HG02798 (cell line): ENCODE measurements at regions not wholly inside any gene's neighbourhood (a gene's known extent, or its start where the extent isn't known, plus 50 kb on each side); places are given as distances from the start of the nearest gene placed in this dataset.
"Not testable (repeated sequence)": the region's sequence is repeated elsewhere in the genome, so short reads cannot be mapped to it uniquely, and the experiment has no call there.

Experiments
- ATAC-seq: cut with Tn5 transposase; IDR thresholded peaks from one replicate; pipeline ENCODE4 v1.9.1; 2021; ENCODE audit warnings: mild to moderate bottlenecking; ENCODE audit not compliant: unreplicated experiment, poor library complexity

DNA sequence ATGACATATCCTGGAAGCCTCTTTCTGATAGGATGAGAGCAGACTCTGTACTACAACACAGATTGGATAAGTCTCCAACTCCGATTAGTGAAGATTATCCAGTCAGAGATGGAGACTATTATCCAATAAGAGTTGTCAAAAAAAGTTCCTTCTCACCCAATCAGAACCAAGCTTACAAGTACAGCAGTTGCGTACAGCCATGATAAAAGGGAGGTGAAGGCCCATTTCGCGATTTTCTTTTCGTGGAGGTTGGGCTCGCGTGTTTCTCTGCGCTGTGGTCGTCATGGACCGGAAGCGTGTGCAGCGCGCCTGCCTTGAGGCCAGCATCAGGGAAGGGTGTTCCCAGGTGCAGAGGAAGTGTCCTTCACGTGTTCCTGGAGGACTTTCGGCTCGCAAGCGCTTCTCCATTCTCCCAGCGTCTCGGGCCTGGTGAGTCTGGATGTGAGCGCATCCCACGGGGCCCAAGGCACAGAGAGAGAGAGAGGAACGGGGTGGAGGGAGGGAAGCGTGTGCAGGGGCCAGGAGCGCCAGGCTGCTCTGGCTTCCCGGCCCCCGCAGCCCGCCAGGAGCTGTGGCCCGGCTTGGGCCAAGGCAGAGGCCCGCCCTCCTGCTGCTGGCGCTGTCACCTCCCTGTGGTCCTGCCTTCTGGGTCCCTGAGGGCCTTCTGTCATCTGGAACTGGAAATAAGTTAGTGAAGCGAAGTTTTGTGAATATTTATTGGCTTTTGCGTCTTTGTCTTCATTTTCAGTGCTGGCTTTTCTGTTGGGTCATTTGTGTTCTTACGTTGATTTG is 53.9 kb downstream of the CDRT15L2 start:
- ATAC-seq: not testable (repeated sequence)

- ATAC-seq: not testable (repeated sequence)
Measured at GRCh38 chr17:20640147-20640546, 60.6 kb downstream of the CDRT15L2 start.

DNA sequence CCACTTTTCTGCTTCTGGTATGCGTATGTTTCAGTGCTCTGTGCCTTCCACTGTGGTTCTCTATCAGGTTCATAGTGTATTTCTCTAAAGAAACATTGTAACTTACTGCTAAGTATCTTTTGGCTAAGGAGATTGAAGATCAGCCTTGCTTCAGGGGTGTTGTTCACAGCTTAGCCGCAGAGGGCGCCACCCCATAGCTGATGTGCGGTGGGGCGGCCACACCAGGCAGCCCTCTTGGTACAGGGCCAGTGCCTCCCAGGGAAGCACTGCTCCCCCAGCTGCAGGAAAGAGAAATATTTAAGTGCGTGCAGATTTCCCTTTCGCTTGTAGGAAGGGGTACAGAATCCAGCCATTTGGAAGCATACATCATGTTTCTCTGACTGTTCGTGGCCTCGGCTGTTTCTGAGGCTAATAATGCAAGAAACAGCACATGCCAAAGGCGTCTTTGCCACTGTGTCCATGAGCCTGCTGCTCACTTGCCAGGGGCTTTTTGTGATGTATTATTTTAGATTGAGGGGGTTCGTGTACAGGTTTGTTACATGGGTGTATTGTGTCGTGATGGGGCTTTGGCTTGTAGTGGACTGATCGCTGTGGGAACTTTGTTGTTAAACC is 67.2 kb downstream of the CDRT15L2 start:
- ATAC-seq: peak; percentile 31

GRCh38 chr17:20649097-20649767 is 69.7 kb downstream of the CDRT15L2 start:
- peak; percentile 89 for ATAC-seq

DNA sequence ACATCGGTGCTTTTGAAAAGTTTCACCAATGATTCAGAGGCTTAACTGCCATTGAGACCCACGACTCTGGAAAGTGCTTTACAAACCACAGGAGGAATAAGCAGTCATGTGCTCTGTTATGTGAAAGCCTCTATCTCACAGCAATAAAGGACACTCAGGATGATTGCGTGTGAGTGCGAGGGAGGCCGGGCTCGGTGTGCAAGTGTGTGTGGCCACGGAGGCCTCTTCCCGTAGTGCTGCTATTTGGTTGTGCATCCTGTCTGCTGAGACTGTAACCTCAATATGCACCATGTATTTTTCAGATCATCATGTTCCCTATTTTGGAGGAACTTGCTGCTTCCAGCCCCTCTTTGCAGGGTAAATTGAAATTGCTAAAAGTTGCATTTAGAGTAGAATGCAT is 71.5 kb downstream of the CDRT15L2 start:
- not testable (repeated sequence) for ATAC-seq

DNA sequence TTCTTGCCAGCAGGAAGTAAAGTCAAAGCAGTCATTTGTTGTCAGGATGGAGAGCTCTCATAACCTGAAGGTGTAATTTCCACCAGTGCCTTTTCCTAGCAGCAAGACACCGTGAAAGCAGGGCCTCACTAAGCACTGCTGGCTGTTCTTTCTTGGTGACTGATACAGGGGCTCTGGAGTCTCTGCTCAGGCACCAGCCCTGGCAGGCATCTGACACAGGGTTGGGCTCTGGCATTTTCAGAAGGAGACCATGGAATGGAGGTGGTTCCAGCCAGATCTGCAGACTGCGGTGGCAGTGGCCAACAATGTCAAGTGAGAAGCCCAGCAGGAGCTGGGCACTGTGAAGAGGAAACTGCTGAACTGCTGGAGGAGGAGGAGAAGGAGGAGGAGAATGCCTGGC is 72.2 kb downstream of the CDRT15L2 start:
- ATAC-seq: not testable (repeated sequence)

- ATAC-seq: not testable (repeated sequence)
Measured at GRCh38 chr17:20653391-20653790, 73.9 kb downstream of the CDRT15L2 start.

- not testable (repeated sequence) for ATAC-seq
Measured at GRCh38 chr17:20654114-20654513, 74.6 kb downstream of the CDRT15L2 start.

DNA sequence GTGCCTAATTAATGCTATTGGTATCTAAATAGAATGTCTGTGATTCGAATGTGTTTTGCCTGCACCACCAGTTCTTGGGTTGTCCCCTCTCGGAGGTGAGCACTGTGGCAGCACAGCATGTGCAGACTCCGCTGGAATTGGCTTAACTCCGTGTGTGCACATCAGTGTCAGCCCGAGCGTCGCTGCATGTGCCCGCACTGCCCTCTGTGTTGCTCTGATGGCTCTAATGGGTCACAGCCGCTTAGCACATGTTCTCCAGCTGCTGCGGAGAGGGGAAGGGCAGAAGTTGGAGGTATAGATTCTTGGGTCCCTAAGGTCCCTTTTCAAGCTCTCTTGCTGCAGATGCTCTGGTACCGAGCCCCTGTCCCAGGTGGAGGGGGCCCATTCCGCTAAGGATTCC is 75.1 kb downstream of the CDRT15L2 start:
- ATAC-seq: not testable (repeated sequence)

DNA sequence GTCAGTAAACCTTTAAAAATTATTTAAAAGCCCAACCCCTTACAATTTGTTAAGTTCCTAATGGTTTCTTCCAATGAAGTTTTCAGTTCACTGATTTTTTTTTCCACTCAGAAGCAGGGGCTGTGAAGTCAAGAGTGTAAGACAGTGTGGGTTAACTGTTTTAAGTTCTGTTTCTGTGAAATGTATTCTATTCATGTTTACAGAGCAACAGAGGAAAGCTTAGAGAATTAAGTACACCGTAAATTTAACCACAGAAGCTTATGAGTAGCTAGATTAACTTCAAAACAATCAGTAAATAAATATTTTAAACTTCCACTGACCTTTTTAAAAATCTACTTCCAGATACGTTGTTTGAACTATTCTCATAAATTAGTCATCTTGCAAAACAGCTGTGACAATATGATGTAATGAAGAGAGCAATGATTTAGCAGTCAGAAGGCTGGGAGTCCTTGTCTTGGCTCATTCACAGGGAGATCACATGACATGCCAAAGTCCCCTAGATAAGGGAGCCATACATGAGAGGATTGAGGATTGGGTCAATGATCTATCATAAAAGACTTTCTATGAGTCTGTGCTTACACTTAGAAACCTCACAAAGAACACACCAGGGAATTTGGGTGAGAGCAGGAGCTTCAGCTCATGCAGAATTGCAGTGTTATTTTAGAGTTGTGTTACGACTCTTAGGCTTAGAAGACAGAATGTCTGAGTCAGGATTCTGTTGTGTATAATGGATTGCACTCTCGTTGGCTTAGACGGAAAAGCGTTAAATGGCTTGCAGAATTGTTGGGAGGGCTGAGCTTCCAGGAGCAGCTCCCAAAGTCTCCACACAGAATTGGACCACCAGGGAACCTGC is 85.8 kb downstream of the CDRT15L2 start:
- not testable (repeated sequence) for ATAC-seq

DNA sequence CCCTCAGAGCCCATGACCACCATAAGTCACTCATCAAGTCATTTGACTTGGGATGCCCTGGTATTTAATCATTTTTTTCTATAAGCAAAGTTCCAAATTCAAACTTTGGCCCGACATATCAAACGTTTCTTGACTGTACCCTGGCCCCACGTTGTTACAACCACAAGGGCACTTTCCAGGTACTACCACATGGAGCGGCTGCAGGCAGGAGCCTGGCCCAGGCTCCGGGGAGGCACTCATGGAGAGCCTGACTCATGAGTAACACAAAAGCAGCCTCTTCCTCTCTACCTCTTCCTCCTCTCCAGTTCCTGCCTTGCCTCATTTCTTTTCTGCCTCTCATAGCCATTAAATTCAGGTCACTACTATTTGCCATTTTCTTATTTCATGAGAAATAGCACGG is 87.2 kb downstream of the CDRT15L2 start:
- ATAC-seq: not testable (repeated sequence)

DNA sequence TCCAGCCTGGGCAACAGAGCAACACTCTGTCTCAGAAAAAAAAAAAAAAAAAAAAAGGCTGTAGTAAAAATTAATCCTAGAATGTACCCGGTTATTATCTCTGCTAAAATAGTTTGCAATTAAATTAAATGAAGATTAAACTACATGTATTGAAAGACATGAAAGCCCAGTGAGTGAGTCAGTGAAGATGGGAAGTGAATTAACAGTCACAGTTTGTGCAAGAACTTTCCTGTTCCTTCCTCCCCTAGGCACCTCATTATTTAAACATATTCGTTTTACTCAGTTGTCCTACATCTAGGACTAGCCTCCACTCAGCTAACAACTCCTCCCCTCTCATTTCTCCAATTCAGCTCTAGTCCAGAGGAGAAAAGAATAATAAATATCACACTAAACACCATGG is 88.2 kb downstream of the CDRT15L2 start:
- not testable (repeated sequence) for ATAC-seq

- ATAC-seq: not testable (repeated sequence)
Measured at GRCh38 chr17:20668316-20668715, 88.8 kb downstream of the CDRT15L2 start.

GRCh38 chr17:20668868-20669267 is 89.3 kb downstream of the CDRT15L2 start:
- not testable (repeated sequence) for ATAC-seq

GRCh38 chr17:20670506-20670905 is 91.0 kb downstream of the CDRT15L2 start:
- peak; percentile 69 for ATAC-seq

GRCh38 chr17:20674374-20674773 is 94.8 kb downstream of the CDRT15L2 start:
- ATAC-seq: not testable (repeated sequence)

- peak; percentile 53 for ATAC-seq
Measured at GRCh38 chr17:20675707-20676106, 96.2 kb downstream of the CDRT15L2 start.

DNA sequence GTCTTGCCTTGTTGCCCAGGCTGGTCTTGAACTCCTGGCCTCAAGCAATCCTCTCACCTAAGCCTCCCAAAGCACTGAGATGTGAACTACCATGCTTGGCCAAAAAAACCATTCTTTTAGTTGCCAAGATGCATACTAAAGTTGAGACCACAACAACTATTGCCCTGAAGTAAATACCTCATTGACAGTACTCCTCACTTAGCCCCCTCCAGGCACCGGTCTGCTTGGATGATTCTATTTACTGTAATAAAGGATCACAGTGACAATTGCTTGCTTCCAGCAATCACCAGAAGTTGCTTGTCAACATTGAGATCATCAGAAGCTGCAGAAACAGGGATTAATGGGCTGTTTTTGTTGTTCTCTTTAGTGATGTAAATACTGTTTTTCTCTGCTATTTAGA is 97.1 kb downstream of the CDRT15L2 start:
- not testable (repeated sequence) for ATAC-seq

DNA sequence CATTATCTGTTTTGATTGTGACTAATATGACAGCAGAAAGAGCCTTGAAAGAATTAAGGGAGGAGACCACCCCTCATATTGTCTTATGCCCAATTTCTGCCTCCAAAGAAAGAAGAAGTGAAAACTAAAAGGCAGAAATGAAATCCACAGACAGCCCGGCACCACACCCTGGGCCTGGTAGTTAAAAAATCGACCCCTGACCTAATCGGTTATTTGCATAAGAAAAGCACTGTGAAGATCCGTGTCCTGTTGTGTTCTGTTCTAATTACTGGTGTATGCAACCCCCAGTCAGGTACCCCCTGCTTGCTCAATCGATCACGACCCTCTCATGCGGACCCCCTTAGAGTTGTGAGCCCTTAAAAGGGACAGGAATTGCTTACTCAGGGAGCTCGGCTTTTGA is 97.9 kb downstream of the CDRT15L2 start:
- not testable (repeated sequence) for ATAC-seq

- peak; percentile 60 for ATAC-seq
Measured at GRCh38 chr17:20678424-20678823, 98.9 kb downstream of the CDRT15L2 start.
